PC-3 (cell line): ENCODE measurements at regions not wholly inside any gene's neighbourhood (a gene's known extent, or its start where the extent isn't known, plus 50 kb on each side); places are given as distances from the start of the nearest gene placed in this dataset.

Source experiments
- ATAC-seq: fragments of 200-7000 bp; cut with Tn5 transposase; 2 replicates; pipeline ENCODE4 v1.9.1; 2020; ENCODE audit warnings: mild to moderate bottlenecking, moderate library complexity
- BruUV-seq: library from RNA; stranded (reverse); fragments of 400-500 nt; replicated peaks from 2 replicates; lab custom pipeline; 2021; lab: Mats Ljungman, UMichigan
- CTCF ChIA-PET: fragments of 300-600 bp; sonication (Branson Sonifier 250); formaldehyde crosslinking; loops from one replicate; lab custom pipeline; 2022; ENCODE audit warnings: antibody characterized with exemption; lab: Charles Lee
- POLR2A ChIA-PET: fragments of 300-600 bp; sonication (Branson Sonifier 250); formaldehyde crosslinking; loops from one replicate; lab custom pipeline; 2022; ENCODE audit warnings: antibody characterized with exemption; ENCODE audit not compliant: unreplicated experiment; lab: Charles Lee
- DNase-seq: peaks from one replicate; pipeline ENCODE4 v3.0.0-alpha.2; 2015
- H2AFZ ChIP-seq: fragments of 300-600 bp; sonication (generic); 2 replicates; pipeline ENCODE4 v1.6.0; 2016; ENCODE audit warnings: antibody characterized with exemption, low read length
- H3F3A ChIP-seq: fragments of 300-600 bp; sonication (generic); one replicate; pipeline ENCODE4 v1.6.0; 2017; ENCODE audit warnings: antibody characterized with exemption, low read length, control low read depth, mild to moderate bottlenecking; ENCODE audit not compliant: unreplicated experiment
- H3K27ac ChIP-seq: fragments of 300-600 bp; sonication (generic); 2 replicates; pipeline ENCODE4 v1.5.1; 2016; ENCODE audit warnings: mild to moderate bottlenecking, low read length
- H3K27me3 ChIP-seq: fragments of 300-600 bp; sonication (generic); 2 replicates; pipeline ENCODE4 v1.6.1; 2016; ENCODE audit warnings: low read length, mixed read lengths
- H3K36me3 ChIP-seq: fragments of 300-600 bp; sonication (generic); 2 replicates; pipeline ENCODE4 v1.6.1; 2016; ENCODE audit warnings: low read depth, mixed run types, low read length, mixed read lengths
- H3K4me1 ChIP-seq: fragments of 300-600 bp; sonication (generic); 2 replicates; pipeline ENCODE4 v1.5.1; 2016; ENCODE audit warnings: low read length; ENCODE audit not compliant: insufficient read depth
- H3K4me2 ChIP-seq: fragments of 300-600 bp; sonication (generic); 2 replicates; pipeline ENCODE4 v1.6.0; 2016; ENCODE audit warnings: low read length
- H3K4me3 ChIP-seq: fragments of 300-600 bp; sonication (generic); 2 replicates; pipeline ENCODE4 v1.5.1; 2016; ENCODE audit warnings: mild to moderate bottlenecking, low read length, mixed read lengths
- H3K79me2 ChIP-seq: fragments of 300-600 bp; sonication (generic); 2 replicates; pipeline ENCODE4 v1.6.1; 2017; ENCODE audit warnings: low read length, mixed read lengths
- H3K9ac ChIP-seq: fragments of 300-600 bp; sonication (generic); 2 replicates; pipeline ENCODE4 v1.6.0; 2016; ENCODE audit warnings: mild to moderate bottlenecking, low read length
- H3K9me2 ChIP-seq: fragments of 300-600 bp; sonication (generic); replicated peaks from 2 replicates; pipeline ENCODE4 v1.6.1; 2016; ENCODE audit warnings: mixed run types, low read length, mixed read lengths
- H3K9me3 ChIP-seq: fragments of 300-600 bp; sonication (generic); 2 replicates; pipeline ENCODE4 v1.6.1; 2016; ENCODE audit warnings: low read length, mixed read lengths
- H4K20me1 ChIP-seq: fragments of 300-600 bp; sonication (generic); 2 replicates; pipeline ENCODE4 v1.6.1; 2016; ENCODE audit warnings: low read length, mixed read lengths
- EZH2 ChIP-seq: fragments of 300-600 bp; sonication (generic); IDR thresholded peaks from one replicate; pipeline ENCODE4 v1.6.1; 2017; ENCODE audit warnings: antibody characterized with exemption, mild to moderate bottlenecking, low read length; ENCODE audit not compliant: unreplicated experiment
- EZH2phosphoT487 ChIP-seq: fragments of 300-600 bp; sonication (generic); IDR thresholded peaks from 2 replicates; pipeline ENCODE4 v1.6.1; 2018; ENCODE audit warnings: mild to moderate bottlenecking, antibody characterized with exemption, low read length, borderline replicate concordance
- intact Hi-C: fragments of 100-400 bp; cut with micrococcal nuclease; formaldehyde crosslinking; loops from 2 replicates; pipeline ENCODE4 v1.9.0; 2023
- TF ChIP-seq, protein P1 (sequence below): fragments of 300-600 bp; sonication (generic); conservative IDR thresholded peaks from 2 replicates; pipeline ENCODE4 v1.5.1; 2017; ENCODE audit warnings: antibody characterized with exemption, low read depth, mild to moderate bottlenecking, low read length

DNA sequence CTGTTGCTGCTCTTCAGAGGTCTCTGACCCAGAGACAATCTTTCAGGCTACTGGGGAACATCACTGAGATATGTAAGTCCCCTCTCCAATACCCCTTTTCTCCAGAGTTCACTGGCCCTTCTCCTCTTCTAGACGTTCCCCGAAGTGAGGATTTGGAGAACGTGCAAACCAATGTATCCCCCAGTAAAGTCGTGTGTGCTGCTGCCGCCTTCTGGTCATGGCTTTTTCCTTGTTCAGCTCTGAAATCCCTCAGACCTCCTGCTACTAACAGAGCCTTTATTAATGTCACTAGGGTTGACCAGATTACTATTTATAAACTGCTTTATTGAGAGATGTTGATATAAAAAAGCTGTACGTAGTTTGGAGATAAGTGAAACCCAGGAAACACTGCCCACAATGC lies 1028.6 kb downstream of the CDH9 start:
- peak overlapping the region; percentile 69; the same call in 1 of the 2 replicates for H3K4me2 ChIP-seq
- peak overlapping the region; percentile 85 for H2AFZ ChIP-seq
- H3K27ac ChIP-seq = no peak overlapping the region
- H3K9ac ChIP-seq = no peak overlapping the region
- ATAC-seq = peak; percentile 81
- ChIA-PET POLR2A (interaction anchor here (0.6 kb wide), 1 partner anchor 229 kb away, joined by 3 read pairs; no protein-coding TSS in a partner anchor), CTCF (interaction anchor here (0.6 to 0.8 kb wide), 2 partner anchors 243 to 691 kb away, joined by 3 to 4 read pairs; no protein-coding TSS in a partner anchor)
- DNase-seq = peak; percentile 52
- H3K4me3 ChIP-seq = peak overlapping the region; percentile 40; the same call in 1 of the 2 replicates
- BruUV-seq = no TSS peak
- no peaks in the 10 kb centered on the region for H3K27me3 ChIP-seq
- no peaks in the 10 kb centered on the region for H3K9me3 ChIP-seq
- TF ChIP-seq, protein P1, sequence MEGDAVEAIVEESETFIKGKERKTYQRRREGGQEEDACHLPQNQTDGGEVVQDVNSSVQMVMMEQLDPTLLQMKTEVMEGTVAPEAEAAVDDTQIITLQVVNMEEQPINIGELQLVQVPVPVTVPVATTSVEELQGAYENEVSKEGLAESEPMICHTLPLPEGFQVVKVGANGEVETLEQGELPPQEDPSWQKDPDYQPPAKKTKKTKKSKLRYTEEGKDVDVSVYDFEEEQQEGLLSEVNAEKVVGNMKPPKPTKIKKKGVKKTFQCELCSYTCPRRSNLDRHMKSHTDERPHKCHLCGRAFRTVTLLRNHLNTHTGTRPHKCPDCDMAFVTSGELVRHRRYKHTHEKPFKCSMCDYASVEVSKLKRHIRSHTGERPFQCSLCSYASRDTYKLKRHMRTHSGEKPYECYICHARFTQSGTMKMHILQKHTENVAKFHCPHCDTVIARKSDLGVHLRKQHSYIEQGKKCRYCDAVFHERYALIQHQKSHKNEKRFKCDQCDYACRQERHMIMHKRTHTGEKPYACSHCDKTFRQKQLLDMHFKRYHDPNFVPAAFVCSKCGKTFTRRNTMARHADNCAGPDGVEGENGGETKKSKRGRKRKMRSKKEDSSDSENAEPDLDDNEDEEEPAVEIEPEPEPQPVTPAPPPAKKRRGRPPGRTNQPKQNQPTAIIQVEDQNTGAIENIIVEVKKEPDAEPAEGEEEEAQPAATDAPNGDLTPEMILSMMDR = peak; percentile 77
- TF ChIP-seq EZH2 = no peak
- TF ChIP-seq EZH2phosphoT487 = no peak
- intact Hi-C loops = loop anchor here (2.0 to 10.0 kb wide), 3 partner anchors 243 to 1375 kb away; no protein-coding TSS in a partner anchor
- no peaks in the 10 kb centered on the region for H3K79me2 ChIP-seq
- no peaks in the 10 kb centered on the region for H4K20me1 ChIP-seq
- no peaks in the 10 kb centered on the region for H3K9me2 ChIP-seq
- no peaks in the 10 kb centered on the region for H3F3A ChIP-seq
- no peaks in the 10 kb centered on the region for H3K36me3 ChIP-seq
- H3K4me1 ChIP-seq = no peaks in the 10 kb centered on the region

DNA sequence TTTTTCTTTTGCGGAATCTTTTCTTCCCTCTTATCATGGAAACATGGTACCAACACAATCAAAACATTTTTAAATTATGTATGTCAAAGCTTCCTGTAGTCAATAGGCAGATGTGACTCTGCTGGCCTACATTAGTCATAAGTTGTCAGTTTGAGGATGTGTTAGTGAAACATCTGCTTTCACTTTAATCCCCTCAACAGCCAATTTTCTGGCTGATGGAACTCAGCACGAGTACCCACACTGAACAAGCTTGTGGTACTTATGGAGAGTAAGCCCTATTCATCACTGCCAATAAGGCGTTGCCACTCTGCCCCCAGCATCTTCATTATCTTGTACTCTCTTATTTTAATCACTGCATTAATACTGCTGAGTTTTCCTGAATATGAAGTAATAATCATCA lies 1034.4 kb downstream of the CDH9 start:
- H2AFZ ChIP-seq = peak overlapping the region; percentile 39; the same call in 1 of the 2 replicates
- DNase-seq = no peak

GRCh38 chr5:25995209-25995608 lies 1043.2 kb downstream of the CDH9 start:
- Histone ChIP-seq H3K79me2 (no peaks in the 10 kb centered on the region), H3K27me3 (no peaks in the 10 kb centered on the region), H2AFZ (no peak overlapping the region), H3K9ac (no peak overlapping the region), H3K4me1 (no peaks in the 10 kb centered on the region), H3K9me2 (no peaks in the 10 kb centered on the region), H3K36me3 (no peaks in the 10 kb centered on the region), H3K4me2 (no peak overlapping the region), H3F3A (no peaks in the 10 kb centered on the region), H4K20me1 (no peaks in the 10 kb centered on the region), H3K9me3 (no peaks in the 10 kb centered on the region), H3K4me3 (no peak overlapping the region), H3K27ac (no peak overlapping the region)
- TF ChIP-seq EZH2phosphoT487 = no peak
- no peak for TF ChIP-seq EZH2
- TF ChIP-seq, protein P1 = no peak
- DNase-seq (no peak), ATAC-seq (no peak)
- ChIA-PET CTCF (no interaction called here), POLR2A (no interaction called here)
- intact Hi-C loops = no loop called here
- no TSS peak for BruUV-seq

More for the DNA sequence above, 1034.4 kb downstream of the CDH9 start:
- ATAC-seq = no peak; the same call in 1 of the 2 replicates
- ChIA-PET CTCF (no interaction called here), POLR2A (no interaction called here)
- 0 out of 2 replicates have a peak overlapping the region, but pooled peaks have one; percentile 5 for H3K4me2 ChIP-seq
- H3K9me3 ChIP-seq = no peaks in the 10 kb centered on the region
- H3K9me2 ChIP-seq = no peaks in the 10 kb centered on the region
- no peak overlapping the region for H3K9ac ChIP-seq
- H3F3A ChIP-seq = no peaks in the 10 kb centered on the region
- H4K20me1 ChIP-seq = no peaks in the 10 kb centered on the region
- H3K79me2 ChIP-seq = no peaks in the 10 kb centered on the region
- no peak for TF ChIP-seq EZH2
- no peak for TF ChIP-seq EZH2phosphoT487
- TF ChIP-seq, protein P1 = no peak
- no TSS peak for BruUV-seq
- intact Hi-C loops = loop anchor here (10.0 kb wide), 1 partner anchor 1369 kb away; no protein-coding TSS in a partner anchor
- H3K27ac ChIP-seq = no peak overlapping the region
- H3K4me1 ChIP-seq = no peaks in the 10 kb centered on the region
- no peak overlapping the region for H3K4me3 ChIP-seq
- no peaks in the 10 kb centered on the region for H3K27me3 ChIP-seq
- no peaks in the 10 kb centered on the region for H3K36me3 ChIP-seq
